Testis (tissue), 2 donors: ENCODE measurements at regions not wholly inside any gene's neighbourhood (a gene's known extent, or its start where the extent isn't known, plus 50 kb on each side); places are given as distances from the start of the nearest gene placed in this dataset.

ENCODE experiments used
- POLR2A ChIP-seq: fragments of 450-650 bp; IDR thresholded peaks from one replicate; pipeline ENCODE4 v1.6.1; 2017; ENCODE audit warnings: antibody characterized with exemption, mild to moderate bottlenecking, moderate library complexity
- TF ChIP-seq, protein P1 (sequence below), 3 experiments: fragments of 450-650 bp in 2 of 3; fragments of 200-600 bp in 1 of 3; sonication (generic) in 1 of 3; IDR thresholded peaks; one replicate each; pipeline ENCODE4 v1.5.1; 2016 to 2019; ENCODE audit warnings: antibody characterized with exemption in 3 of 3, mild to moderate bottlenecking in 2 of 3, moderate library complexity in 1 of 3

GRCh38 chr10:81013771-81014170 lies 476.1 kb downstream of the SH2D4B start:
- TF ChIP-seq, protein P1, sequence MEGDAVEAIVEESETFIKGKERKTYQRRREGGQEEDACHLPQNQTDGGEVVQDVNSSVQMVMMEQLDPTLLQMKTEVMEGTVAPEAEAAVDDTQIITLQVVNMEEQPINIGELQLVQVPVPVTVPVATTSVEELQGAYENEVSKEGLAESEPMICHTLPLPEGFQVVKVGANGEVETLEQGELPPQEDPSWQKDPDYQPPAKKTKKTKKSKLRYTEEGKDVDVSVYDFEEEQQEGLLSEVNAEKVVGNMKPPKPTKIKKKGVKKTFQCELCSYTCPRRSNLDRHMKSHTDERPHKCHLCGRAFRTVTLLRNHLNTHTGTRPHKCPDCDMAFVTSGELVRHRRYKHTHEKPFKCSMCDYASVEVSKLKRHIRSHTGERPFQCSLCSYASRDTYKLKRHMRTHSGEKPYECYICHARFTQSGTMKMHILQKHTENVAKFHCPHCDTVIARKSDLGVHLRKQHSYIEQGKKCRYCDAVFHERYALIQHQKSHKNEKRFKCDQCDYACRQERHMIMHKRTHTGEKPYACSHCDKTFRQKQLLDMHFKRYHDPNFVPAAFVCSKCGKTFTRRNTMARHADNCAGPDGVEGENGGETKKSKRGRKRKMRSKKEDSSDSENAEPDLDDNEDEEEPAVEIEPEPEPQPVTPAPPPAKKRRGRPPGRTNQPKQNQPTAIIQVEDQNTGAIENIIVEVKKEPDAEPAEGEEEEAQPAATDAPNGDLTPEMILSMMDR (IDR thresholded peaks at IDR 0.05), result no peak
- no peak for TF ChIP-seq POLR2A
